ENCODE measurements at regions not wholly inside any gene's neighbourhood (a gene's known extent, or its start where the extent isn't known, plus 50 kb on each side); places are given as distances from the start of the nearest gene placed in this dataset.

DNA sequence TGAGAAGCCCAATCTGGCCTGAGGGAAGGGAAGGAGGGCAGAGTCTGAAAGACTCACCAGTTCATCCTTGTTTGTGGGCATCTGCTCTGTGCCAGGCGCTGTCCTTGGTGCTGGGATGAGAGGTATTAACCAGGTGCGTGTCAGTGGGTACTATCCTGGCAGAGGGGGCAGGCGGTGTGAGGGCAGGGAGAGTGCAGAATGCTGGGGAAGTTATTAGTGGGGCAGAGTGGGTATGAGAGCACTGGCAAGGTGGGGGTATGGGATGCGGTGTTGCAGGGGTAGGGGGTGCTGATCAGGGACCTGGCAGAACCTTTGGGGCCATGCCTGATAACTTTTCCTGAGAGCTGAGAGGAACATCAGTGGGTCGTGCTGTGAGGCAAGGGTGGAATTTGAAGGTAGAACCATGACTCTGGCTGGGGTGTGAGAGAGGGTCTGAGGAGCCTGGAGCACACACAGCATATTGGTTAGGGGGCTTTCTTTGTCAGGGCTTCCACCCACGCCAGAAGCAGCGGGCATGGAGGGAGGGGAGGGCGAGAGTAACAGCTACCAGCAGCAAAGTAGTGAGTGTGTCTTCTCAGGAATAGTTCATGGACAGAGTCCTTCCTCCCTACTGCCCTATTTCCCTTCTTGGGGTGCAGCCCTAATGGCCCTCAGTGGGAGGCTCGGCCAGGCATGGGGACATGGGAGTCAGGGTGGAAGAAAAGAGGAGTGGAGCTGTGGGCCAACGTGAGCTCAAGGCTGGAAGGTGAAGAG lies 290.7 kb downstream of the CYP26B1 start:
- TF ChIP-seq POLR2A (IDR thresholded peaks at IDR 0.05; ENCODE audit: low read depth, low read length) (no peak), POLR2AphosphoS5 (IDR thresholded peaks at IDR 0.05; ENCODE audit: low read depth, low read length) (no peak), TAF1 (IDR thresholded peaks at IDR 0.05; ENCODE audit: borderline replicate concordance, low read depth, low read length) (no peak)
